RWPE1 (cell line): ENCODE measurements at regions not wholly inside any gene's neighbourhood (a gene's known extent, or its start where the extent isn't known, plus 50 kb on each side); places are given as distances from the start of the nearest gene placed in this dataset.

Source experiments
- CTCF ChIA-PET: fragments of 350-600 bp; sonication (Branson Sonifier 250); formaldehyde crosslinking; extraction: SDS; loops from one replicate; lab custom pipeline; 2021; lab: Yijun Ruan, JAX
- POLR2A ChIA-PET: fragments of 400-600 bp; formaldehyde crosslinking; extraction: SDS; loops from one replicate; lab custom pipeline; 2020; ENCODE audit warnings: antibody characterized with exemption; ENCODE audit not compliant: low non-redundant PET; lab: Yijun Ruan, JAX
- DNase-seq: peaks from one replicate; pipeline ENCODE4 v3.0.0; 2012; ENCODE audit warnings: low spot score
- H3K27ac ChIP-seq: fragments of 450-650 bp; 2 replicates; pipeline ENCODE4 v1.5.1; 2017
- CTCF ChIP-seq: fragments of 450-650 bp; conservative IDR thresholded peaks from 2 replicates; pipeline ENCODE4 v1.5.1; 2017; ENCODE audit warnings: low read depth, mild to moderate bottlenecking

DNA sequence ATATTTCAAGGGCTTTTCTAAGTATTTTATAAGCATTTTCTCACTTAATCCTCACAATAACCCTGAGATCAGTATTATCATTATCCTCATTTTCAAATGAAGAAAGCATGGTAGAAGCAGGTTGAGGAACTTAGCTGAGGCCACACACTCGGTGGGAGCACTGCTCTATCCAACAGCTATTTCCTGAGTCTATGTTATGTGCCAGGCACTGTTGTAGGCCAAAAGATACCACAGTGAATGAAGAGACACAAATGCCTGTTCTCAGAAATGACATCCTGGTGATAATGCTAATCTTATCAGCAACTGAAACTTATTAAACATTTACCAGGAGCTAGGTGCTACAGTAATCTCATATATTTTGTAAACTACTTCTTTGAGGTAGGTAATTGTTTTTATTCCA, 553.9 kb upstream of the ARGLU1 start:
- CTCF ChIA-PET, result no interaction called here
- DNase-seq, result no peak
- H3K27ac ChIP-seq, result no peak overlapping the region
- TF ChIP-seq CTCF, result no peak
- POLR2A ChIA-PET, result no interaction called here

DNA sequence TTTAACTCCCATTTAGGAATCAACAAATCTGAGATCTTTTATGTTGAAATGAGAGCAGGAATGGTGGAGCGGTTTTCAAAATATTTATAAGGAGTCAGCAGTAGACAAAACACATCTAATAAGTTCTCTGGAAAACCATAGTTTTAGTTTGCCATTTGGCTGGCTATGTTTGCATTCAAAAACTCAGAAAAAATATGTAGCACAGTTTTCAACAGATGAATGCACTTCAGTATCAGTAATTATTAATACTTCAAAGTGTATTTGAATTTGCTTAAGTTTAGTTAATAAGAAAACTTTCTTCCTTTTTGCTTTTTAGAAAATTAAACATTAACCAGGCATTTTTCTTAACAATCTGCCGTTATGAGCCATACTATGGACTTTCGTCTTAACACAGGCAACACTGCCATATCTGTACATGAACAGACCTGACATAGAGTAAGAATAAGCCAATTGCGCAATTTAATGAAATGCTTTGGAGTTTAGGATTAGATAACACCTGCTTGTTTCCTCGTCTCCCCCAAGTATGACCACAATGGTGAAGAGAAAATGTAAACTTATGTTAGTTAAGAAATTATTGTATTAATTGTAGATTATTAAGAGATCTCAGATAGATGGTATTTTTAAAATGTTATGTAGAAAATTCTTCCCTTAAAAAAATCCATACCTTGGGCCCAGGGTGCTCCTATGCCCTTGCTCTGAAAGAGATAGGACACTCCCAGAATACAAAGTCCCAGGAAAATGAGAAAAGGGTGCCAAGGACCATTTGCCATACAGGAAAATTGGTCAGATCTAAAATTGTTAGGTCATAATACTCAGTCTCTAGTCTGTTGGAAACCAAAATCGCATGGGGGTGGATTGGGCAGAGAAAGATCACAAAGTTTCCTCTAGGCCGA, 552.3 kb upstream of the ARGLU1 start:
- TF ChIP-seq CTCF, result no peak
- no peak for DNase-seq
- CTCF ChIA-PET, result no interaction called here
- H3K27ac ChIP-seq, result no peak overlapping the region
- POLR2A ChIA-PET, result no interaction called here

GRCh38 chr13:107118506-107118905, 550.6 kb upstream of the ARGLU1 start:
- CTCF ChIA-PET, result interaction anchor here (0.6 kb wide), 1 partner anchor 1485 kb away, joined by 5 read pairs; no protein-coding TSS in a partner anchor

GRCh38 chr13:107117327-107118012, 549.5 kb upstream of the ARGLU1 start:
- ChIA-PET POLR2A (no interaction called here), CTCF (no interaction called here)
- no peak overlapping the region for H3K27ac ChIP-seq

More at GRCh38 chr13:107118506-107118905, 550.6 kb upstream of the ARGLU1 start:
- no peak overlapping the region for H3K27ac ChIP-seq
- TF ChIP-seq CTCF, result no peak
- POLR2A ChIA-PET, result no interaction called here
- DNase-seq, result no peak

GRCh38 chr13:107113387-107113786, 545.5 kb upstream of the ARGLU1 start:
- CTCF ChIA-PET, result no interaction called here
- DNase-seq, result no peak
- POLR2A ChIA-PET, result no interaction called here
- TF ChIP-seq CTCF, result no peak
- H3K27ac ChIP-seq, result no peak overlapping the region

More at GRCh38 chr13:107117327-107118012, 549.5 kb upstream of the ARGLU1 start:
- no peak for TF ChIP-seq CTCF
- no peak for DNase-seq

GRCh38 chr13:107111248-107111647, 543.3 kb upstream of the ARGLU1 start:
- no peak for DNase-seq
- ChIA-PET CTCF (no interaction called here), POLR2A (no interaction called here)
- H3K27ac ChIP-seq, result no peak overlapping the region
- no peak for TF ChIP-seq CTCF
